Activated CD4-positive, alpha-beta T cell treated with anti-CD3 and anti-CD28 coated beads, Interleukin-2, Interleukin-4, amounts not matched to agents 100 ng/mL and 50 ng/mL, durations not matched to agents 16 hours and 8 hours (primary cell): ENCODE measurements at regions not wholly inside any gene's neighbourhood (a gene's known extent, or its start where the extent isn't known, plus 50 kb on each side); places are given as distances from the start of the nearest gene placed in this dataset.

Experiments used
- DNase-seq: peaks from one replicate; pipeline ENCODE4 v3.0.0-alpha.2; 2020; ENCODE audit warnings: low spot score

- no peak for DNase-seq
These were observed 135.0 kb upstream of the SMIM23 start for GRCh38 chr5:171650597-171650996.

DNA sequence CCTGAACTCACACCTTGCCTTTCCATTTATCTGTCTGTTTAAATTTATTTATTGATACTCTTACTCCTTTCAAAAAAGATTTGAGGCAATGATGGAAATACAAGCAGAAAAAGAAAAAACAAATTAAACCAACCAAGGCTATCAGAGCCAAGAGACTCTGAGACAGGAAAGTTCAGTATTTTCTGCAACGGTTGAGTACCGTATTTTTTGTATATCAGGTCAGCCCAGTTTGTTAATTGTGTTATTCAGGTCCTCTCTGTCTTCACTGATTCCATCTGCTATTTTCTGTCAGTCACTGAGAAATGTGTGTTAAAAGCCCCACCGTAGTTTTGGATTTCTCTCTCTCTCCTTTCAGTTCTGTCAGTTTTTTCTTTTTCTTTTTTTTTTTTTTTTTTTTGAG, 134.5 kb upstream of the SMIM23 start:
- DNase-seq, result no peak

DNA sequence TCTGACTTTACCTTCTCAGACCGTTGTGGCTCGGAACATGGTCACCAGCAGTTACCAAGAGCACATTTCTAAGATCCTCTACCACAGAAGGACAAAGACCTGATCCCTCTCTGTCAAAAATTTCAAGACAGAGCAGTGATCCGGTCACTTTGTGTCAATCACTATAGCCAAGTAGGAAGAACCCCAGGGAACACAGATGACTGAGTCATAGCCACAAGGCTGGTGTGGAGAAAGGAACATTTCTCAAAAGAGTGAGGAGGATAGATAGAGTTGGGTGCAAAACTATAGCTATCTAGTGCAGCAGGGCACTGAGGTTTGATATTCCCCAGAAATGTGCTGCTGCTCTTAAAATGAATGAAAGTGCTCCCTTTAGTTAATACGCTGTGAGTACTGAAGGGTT, 130.7 kb upstream of the SMIM23 start:
- no peak for DNase-seq

DNA sequence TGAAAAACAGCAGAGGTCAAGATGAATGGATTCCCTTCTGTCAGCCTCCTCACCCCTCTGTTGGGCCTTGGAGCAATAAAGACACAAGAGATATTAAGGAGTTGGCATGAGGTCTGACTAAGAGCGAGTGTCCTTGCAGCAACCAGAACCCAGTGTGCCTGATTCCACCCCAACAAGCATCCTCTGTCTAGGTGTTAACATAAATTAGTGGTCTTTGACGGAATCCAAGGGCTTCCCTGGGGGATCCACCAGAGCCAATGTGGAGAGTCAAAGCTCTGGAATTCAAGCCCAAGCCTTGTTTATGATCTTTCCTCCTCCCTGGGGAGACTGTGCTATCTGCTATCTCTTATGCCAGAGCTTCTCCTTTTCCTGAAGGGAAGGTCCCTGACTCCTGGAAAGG, 128.1 kb upstream of the SMIM23 start:
- no peak for DNase-seq

DNA sequence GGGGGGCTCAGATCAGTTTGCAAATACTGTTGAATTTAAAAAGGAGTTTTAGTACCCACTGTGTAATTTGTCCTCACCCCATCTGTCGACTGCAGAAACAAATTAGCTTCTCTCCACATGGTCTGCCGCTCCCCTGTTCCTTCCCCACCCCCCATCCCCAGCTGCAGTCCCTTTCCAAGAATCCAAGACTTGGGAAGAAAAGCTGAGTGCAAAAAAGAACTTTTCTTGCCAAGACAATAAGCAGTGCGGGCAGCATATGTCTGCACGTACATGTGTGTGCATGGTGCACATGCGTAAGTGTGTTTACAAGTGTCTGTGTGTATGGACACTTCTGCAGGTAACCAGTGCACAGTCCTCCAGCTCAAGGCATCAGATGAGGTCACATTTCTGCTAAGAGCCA, 125.7 kb upstream of the SMIM23 start:
- no peak for DNase-seq

GRCh38 chr5:171660434-171660833, 125.2 kb upstream of the SMIM23 start:
- DNase-seq, result no peak

DNA sequence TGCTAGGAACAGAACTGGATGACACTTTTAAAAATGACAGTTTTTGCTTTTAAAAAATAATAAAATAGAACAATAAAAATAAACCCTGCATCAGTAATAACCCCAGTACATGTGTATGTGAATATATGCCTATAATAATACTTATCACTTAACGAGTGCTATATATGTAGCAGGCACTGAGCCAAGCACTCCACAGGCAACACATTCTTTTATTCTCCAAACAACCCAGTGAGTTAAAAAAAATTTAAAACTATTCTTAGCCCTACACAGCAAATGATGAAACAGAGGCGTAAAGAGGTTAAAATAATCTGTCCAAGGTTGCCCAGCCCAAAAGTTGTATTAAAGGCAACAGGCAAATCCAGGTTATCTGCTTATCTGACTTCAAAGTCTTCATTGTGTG, 124.5 kb upstream of the SMIM23 start:
- DNase-seq, result no peak

- DNase-seq, result no peak
These were observed 122.1 kb upstream of the SMIM23 start for GRCh38 chr5:171663311-171664085.

GRCh38 chr5:171664489-171664888, 121.1 kb upstream of the SMIM23 start:
- no peak for DNase-seq

DNA sequence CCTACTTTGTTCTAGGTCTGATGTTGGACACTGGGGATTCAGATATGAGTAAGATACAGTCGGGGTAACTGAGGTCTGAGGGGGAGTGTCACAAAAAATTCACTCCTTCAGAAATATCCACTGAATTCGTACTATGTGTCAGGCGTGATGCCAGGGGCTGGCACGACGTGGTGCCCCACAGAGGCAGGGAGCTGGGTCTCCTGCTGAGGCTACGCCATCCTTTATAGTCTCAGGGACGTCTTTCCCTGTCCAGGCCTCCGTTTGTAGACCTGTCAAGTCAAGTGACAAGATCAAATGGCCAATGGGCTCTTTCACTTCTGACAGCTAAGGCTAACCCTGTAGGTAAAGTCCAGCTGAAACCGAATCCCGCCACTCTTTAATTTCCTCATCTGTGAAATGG, 118.8 kb upstream of the SMIM23 start:
- no peak for DNase-seq

DNA sequence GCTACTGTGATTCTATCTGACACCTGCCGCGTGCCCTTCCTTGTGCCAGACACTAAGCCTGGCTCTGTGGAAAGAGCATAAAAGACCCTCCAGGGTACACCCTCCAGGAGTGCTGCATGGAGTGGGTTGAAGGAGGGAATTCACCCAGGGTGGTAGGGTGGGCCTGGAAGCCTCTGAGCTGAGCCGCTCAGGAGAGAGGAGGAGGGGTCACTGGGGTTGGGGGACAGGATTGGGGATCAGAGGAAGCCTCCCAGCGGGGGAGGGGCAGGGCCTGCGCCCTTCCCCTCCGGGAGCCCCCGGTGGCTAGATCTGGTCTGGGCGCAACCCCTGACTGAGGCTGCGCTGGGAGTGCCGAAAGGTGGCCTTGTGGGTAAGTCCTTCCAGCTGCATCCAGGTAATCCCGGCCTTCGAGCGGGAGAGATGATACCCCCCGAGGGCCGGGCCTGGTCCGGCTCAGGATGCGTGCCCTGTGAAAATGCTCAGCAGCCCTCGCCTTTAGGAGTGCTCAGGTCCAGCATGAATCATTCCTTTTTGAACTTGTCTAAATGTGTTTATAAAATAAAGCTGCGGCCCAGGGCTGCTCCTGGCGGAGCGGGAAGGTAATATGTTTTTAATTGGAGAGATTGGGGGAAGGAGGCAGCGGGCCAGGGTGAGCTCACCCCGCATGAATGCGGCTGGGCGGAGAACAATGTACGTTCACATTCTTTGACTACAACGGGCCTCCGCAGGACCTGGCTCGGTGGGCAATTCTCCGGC, 118.1 kb upstream of the SMIM23 start:
- DNase-seq, result no peak

- no peak for DNase-seq
These were observed 117.6 kb upstream of the SMIM23 start for GRCh38 chr5:171668097-171668412.

DNA sequence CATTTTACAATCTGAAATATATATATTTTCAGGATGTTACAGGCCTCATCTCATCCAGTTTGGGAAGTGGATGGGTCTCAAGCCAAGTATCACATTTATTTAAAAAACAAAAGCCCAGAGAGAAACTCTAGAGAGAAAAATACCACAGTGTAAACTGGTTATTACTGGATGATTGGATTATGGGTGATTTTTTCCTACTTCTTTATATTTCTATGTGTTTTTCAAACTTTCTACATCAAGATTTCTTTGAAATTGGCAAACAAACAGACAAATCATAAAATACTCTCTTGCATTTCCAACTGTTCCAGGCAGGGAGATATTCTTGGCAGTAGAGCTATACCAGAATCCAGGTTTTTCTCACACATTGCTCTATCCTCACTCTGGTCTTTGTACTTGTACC, 116.0 kb upstream of the SMIM23 start:
- no peak for DNase-seq

- DNase-seq, result no peak
These were observed 113.1 kb upstream of the SMIM23 start for GRCh38 chr5:171672556-171672955.

DNA sequence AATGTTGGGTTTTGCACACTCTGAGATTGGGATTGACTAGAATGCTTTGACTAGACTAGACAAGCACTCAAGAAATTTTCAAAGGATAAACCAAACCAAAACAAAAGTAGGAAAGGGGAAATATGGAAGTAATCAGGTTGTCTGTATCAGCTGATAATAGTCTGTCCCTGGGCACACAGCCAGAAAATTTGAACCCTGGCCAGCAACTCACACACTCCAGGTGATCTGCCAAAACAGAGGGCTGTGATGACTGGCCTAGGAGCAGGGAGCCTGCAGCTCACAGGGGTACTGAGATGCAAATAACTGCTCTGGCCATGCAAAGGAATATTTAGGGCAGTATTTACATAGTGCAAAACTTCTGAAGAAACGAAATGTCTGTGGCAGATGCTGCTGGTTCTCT, 112.3 kb upstream of the SMIM23 start:
- DNase-seq, result no peak

DNA sequence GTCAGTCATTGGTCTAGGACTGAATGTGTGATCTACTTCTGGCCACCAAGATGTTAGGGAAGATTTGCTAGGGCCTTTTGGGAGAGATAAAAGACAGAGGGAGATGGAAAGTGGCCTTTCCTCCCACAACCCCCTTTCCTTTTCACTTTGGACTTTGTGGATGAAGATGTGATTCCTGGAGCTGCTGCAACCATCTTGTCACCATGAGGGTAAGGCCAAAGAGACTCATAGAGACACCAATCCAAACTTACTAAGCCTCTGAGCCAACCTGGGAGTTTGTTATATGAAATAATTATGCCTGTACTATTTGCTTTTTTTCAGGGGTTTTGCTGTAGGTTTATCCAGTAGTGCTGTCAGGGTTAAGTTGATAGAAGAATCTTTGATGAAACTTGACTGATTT, 111.8 kb upstream of the SMIM23 start:
- no peak for DNase-seq

- DNase-seq, result no peak
These were observed 110.1 kb upstream of the SMIM23 start for GRCh38 chr5:171675511-171675910.

DNA sequence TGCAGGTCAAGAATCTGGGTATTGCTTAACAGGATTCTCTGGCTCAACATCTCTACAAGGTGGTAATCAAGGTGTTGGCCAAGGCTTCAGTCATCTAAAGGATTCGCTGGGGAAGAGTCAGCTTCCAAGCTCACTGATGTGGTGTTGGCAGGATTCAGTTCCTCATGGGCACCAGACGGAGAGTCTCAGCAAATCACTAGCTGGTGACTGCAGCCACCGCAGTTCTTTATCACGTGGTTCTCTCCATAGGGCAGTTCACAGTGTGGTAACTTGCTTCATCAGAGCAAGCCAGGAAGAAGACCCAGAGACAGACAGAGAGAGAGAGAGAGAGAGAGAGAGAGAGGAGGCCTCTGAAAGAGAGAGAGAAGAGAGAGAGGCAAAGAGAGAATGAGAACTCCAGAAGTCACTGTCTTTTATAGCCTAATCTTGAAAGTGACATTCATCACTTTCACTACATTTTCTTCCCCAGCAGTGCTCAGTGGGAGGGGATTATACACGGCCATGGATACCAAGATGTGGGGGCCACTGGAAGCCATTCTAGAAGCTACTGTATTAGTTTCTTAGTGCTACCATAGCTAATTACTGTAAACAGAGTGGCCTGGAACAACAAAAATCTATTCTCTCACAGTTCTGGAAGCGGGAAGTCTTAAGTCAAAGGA, 109.2 kb upstream of the SMIM23 start:
- no peak for DNase-seq

GRCh38 chr5:171678646-171679045, 107.0 kb upstream of the SMIM23 start:
- no peak for DNase-seq

DNA sequence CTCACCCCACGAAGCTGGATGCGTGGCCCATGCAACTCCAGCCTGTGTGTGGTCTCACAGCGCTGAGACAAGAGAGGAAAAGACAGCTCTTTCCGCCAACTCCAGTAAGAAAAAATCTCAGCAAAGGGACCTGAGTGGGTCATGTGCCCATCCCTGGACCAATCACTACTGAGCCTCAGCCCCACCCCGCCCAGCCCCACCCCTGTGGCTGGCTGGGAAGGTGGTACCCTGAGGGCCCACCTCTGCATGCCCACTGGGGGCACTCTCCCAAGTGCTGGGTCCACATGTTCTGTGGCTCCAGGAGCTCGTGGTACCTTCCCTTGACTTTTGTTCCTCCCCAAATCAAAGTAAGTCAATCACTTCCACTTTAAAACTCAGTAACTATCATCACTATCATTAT, 105.1 kb upstream of the SMIM23 start:
- DNase-seq, result no peak

GRCh38 chr5:171681061-171681460, 104.6 kb upstream of the SMIM23 start:
- DNase-seq, result no peak

- no peak for DNase-seq
These were observed 103.9 kb upstream of the SMIM23 start for GRCh38 chr5:171681677-171682076.

- DNase-seq, result no peak
These were observed 102.8 kb upstream of the SMIM23 start for GRCh38 chr5:171682801-171683200.
